Karpas-422 (cell line): ENCODE measurements at regions not wholly inside any gene's neighbourhood (a gene's known extent, or its start where the extent isn't known, plus 50 kb on each side); places are given as distances from the start of the nearest gene placed in this dataset.

Experiments
- DNase-seq: peaks from one replicate; pipeline ENCODE4 v3.0.0-alpha.2; 2015
- H2AFZ ChIP-seq: fragments of 200-600 bp; sonication (generic); 2 replicates; pipeline ENCODE4 v1.6.1; 2014; ENCODE audit warnings: antibody characterized with exemption, low read length, mixed read lengths
- H3K27ac ChIP-seq: fragments of 200-600 bp; sonication (generic); 2 replicates; pipeline ENCODE4 v1.5.1; 2014; ENCODE audit warnings: mild to moderate bottlenecking, low read length, moderate library complexity
- H3K27me3 ChIP-seq: fragments of 200-600 bp; sonication (generic); 2 replicates; pipeline ENCODE4 v1.6.1; 2014; ENCODE audit warnings: low read length, mixed read lengths
- H3K36me3 ChIP-seq: fragments of 200-600 bp; sonication (generic); 2 replicates; pipeline ENCODE4 v1.6.1; 2014; ENCODE audit warnings: low read length, mixed read lengths; ENCODE audit not compliant: insufficient read depth
- H3K4me1 ChIP-seq: fragments of 200-600 bp; sonication (generic); 2 replicates; pipeline ENCODE4 v1.6.1; 2014; ENCODE audit warnings: mild to moderate bottlenecking, low read length, mixed read lengths
- H3K4me2 ChIP-seq: fragments of 200-600 bp; sonication (generic); 2 replicates; pipeline ENCODE4 v1.6.1; 2014; ENCODE audit warnings: low read length, low read depth, mild to moderate bottlenecking; ENCODE audit not compliant: poor library complexity, severe bottlenecking
- H3K4me3 ChIP-seq: fragments of 200-600 bp; sonication (generic); 2 replicates; pipeline ENCODE4 v1.5.1; 2014; ENCODE audit warnings: mild to moderate bottlenecking, antibody characterized with exemption, low read length, mixed read lengths
- H3K79me2 ChIP-seq: fragments of 200-600 bp; sonication (generic); 2 replicates; pipeline ENCODE4 v1.6.1; 2014; ENCODE audit warnings: mild to moderate bottlenecking, low read length, mixed read lengths
- H3K9ac ChIP-seq: fragments of 200-600 bp; sonication (generic); 2 replicates; pipeline ENCODE4 v1.6.0; 2014; ENCODE audit warnings: low read length
- H3K9me2 ChIP-seq: fragments of 200-600 bp; sonication (generic), shearing (Covaris generic); replicated peaks from 2 replicates; pipeline ENCODE4 v1.6.0; 2014; ENCODE audit warnings: mild to moderate bottlenecking, low read length, moderate library complexity; ENCODE audit not compliant: insufficient read depth
- H3K9me3 ChIP-seq: fragments of 300-700, 200-600 bp; sonication (generic); 2 replicates; pipeline ENCODE4 v1.6.1; 2014; ENCODE audit warnings: low read length, mixed read lengths
- H4K20me1 ChIP-seq: fragments of 200-600 bp; sonication (generic); 2 replicates; pipeline ENCODE4 v1.6.1; 2014; ENCODE audit warnings: mild to moderate bottlenecking, antibody characterized with exemption, low read length, low read depth; ENCODE audit not compliant: insufficient read depth

GRCh38 chr2:116141891-116142474 lies 1672.5 kb upstream of the DDX18 start:
- Histone ChIP-seq H3K27me3 (no peaks in the 10 kb centered on the region), H3K79me2 (no peaks in the 10 kb centered on the region), H3K9ac (no peak overlapping the region), H3K4me2 (no peak overlapping the region), H3K4me3 (no peak overlapping the region), H3K36me3 (no peaks in the 10 kb centered on the region), H3K4me1 (no peaks in the 10 kb centered on the region), H3K9me2 (no peaks in the 10 kb centered on the region), H3K9me3 (peaks cover 6% of the 10 kb centered on the region; the same call in 1 of the 2 replicates), H4K20me1 (no peaks in the 10 kb centered on the region), H3K27ac (no peak overlapping the region), H2AFZ (no peak overlapping the region)
- no peak for DNase-seq

- Histone ChIP-seq H3K4me2 (no peak overlapping the region), H3K36me3 (no peaks in the 10 kb centered on the region), H3K9me3 (0 out of 2 replicates have a peak, but pooled peaks cover 1% of the 10 kb centered on the region), H3K27ac (no peak overlapping the region), H3K4me3 (no peak overlapping the region), H3K9ac (no peak overlapping the region), H2AFZ (no peak overlapping the region), H3K79me2 (no peaks in the 10 kb centered on the region), H3K27me3 (no peaks in the 10 kb centered on the region), H4K20me1 (no peaks in the 10 kb centered on the region), H3K4me1 (no peaks in the 10 kb centered on the region), H3K9me2 (no peaks in the 10 kb centered on the region)
- DNase-seq = no peak
Observed at GRCh38 chr2:116142644-116143227, 1671.8 kb upstream of the DDX18 start.

GRCh38 chr2:116145031-116145430 lies 1669.5 kb upstream of the DDX18 start:
- no peak overlapping the region for H3K27ac ChIP-seq
- no peak overlapping the region for H3K4me3 ChIP-seq
- no peak overlapping the region for H3K4me2 ChIP-seq
- no peaks in the 10 kb centered on the region for H4K20me1 ChIP-seq
- H3K27me3 ChIP-seq = no peaks in the 10 kb centered on the region
- no peaks in the 10 kb centered on the region for H3K9me3 ChIP-seq
- no peaks in the 10 kb centered on the region for H3K9me2 ChIP-seq
- H3K4me1 ChIP-seq = no peaks in the 10 kb centered on the region
- no peaks in the 10 kb centered on the region for H3K79me2 ChIP-seq
- no peak overlapping the region for H2AFZ ChIP-seq
- H3K9ac ChIP-seq = no peak overlapping the region
- no peaks in the 10 kb centered on the region for H3K36me3 ChIP-seq
- no peak for DNase-seq

GRCh38 chr2:116148361-116148760 lies 1666.1 kb upstream of the DDX18 start:
- H3K4me1 ChIP-seq = no peaks in the 10 kb centered on the region
- no peak overlapping the region for H3K9ac ChIP-seq
- no peak overlapping the region for H3K4me2 ChIP-seq
- no peaks in the 10 kb centered on the region for H4K20me1 ChIP-seq
- H3K36me3 ChIP-seq = no peaks in the 10 kb centered on the region
- no peak overlapping the region for H2AFZ ChIP-seq
- DNase-seq = no peak
- H3K9me2 ChIP-seq = no peaks in the 10 kb centered on the region
- no peak overlapping the region for H3K4me3 ChIP-seq
- no peak overlapping the region for H3K27ac ChIP-seq
- peaks cover 9% of the 10 kb centered on the region; the same call in 1 of the 2 replicates for H3K9me3 ChIP-seq
- no peaks in the 10 kb centered on the region for H3K79me2 ChIP-seq
- H3K27me3 ChIP-seq = no peaks in the 10 kb centered on the region

- no peaks in the 10 kb centered on the region for H3K4me1 ChIP-seq
- no peak for DNase-seq
- no peak overlapping the region for H2AFZ ChIP-seq
- no peaks in the 10 kb centered on the region for H3K36me3 ChIP-seq
- H4K20me1 ChIP-seq = no peaks in the 10 kb centered on the region
- H3K9me2 ChIP-seq = no peaks in the 10 kb centered on the region
- no peak overlapping the region for H3K9ac ChIP-seq
- H3K4me3 ChIP-seq = no peak overlapping the region
- H3K27me3 ChIP-seq = no peaks in the 10 kb centered on the region
- H3K4me2 ChIP-seq = no peak overlapping the region
- H3K9me3 ChIP-seq = peaks cover 22% of the 10 kb centered on the region
- no peak overlapping the region for H3K27ac ChIP-seq
- no peaks in the 10 kb centered on the region for H3K79me2 ChIP-seq
Observed at GRCh38 chr2:116153729-116154128, 1660.8 kb upstream of the DDX18 start.

- Histone ChIP-seq H3K9me3 (peaks cover 19% of the 10 kb centered on the region), H3K4me3 (no peak overlapping the region), H3K4me1 (no peaks in the 10 kb centered on the region), H3K4me2 (no peak overlapping the region), H3K36me3 (no peaks in the 10 kb centered on the region), H3K27me3 (no peaks in the 10 kb centered on the region), H4K20me1 (no peaks in the 10 kb centered on the region), H3K9me2 (no peaks in the 10 kb centered on the region), H2AFZ (no peak overlapping the region), H3K27ac (no peak overlapping the region), H3K79me2 (no peaks in the 10 kb centered on the region), H3K9ac (no peak overlapping the region)
- no peak for DNase-seq
Observed at GRCh38 chr2:116160657-116161056, 1653.8 kb upstream of the DDX18 start.

GRCh38 chr2:116162395-116162794 lies 1652.1 kb upstream of the DDX18 start:
- Histone ChIP-seq H3K27ac (no peak overlapping the region), H4K20me1 (no peaks in the 10 kb centered on the region), H3K9me2 (no peaks in the 10 kb centered on the region), H3K36me3 (no peaks in the 10 kb centered on the region), H3K4me2 (no peak overlapping the region), H3K4me3 (no peak overlapping the region), H3K4me1 (no peaks in the 10 kb centered on the region), H2AFZ (no peak overlapping the region), H3K27me3 (no peaks in the 10 kb centered on the region), H3K9ac (no peak overlapping the region), H3K9me3 (peaks cover 10% of the 10 kb centered on the region), H3K79me2 (no peaks in the 10 kb centered on the region)
- no peak for DNase-seq

GRCh38 chr2:116167107-116167506 lies 1647.4 kb upstream of the DDX18 start:
- no peaks in the 10 kb centered on the region for H3K9me2 ChIP-seq
- no peak overlapping the region for H3K4me2 ChIP-seq
- H3K36me3 ChIP-seq = no peaks in the 10 kb centered on the region
- DNase-seq = no peak
- no peaks in the 10 kb centered on the region for H4K20me1 ChIP-seq
- H3K9me3 ChIP-seq = peaks cover 12% of the 10 kb centered on the region
- H3K4me1 ChIP-seq = no peaks in the 10 kb centered on the region
- H3K79me2 ChIP-seq = no peaks in the 10 kb centered on the region
- no peaks in the 10 kb centered on the region for H3K27me3 ChIP-seq
- H3K27ac ChIP-seq = no peak overlapping the region
- no peak overlapping the region for H2AFZ ChIP-seq
- H3K9ac ChIP-seq = no peak overlapping the region
- no peak overlapping the region for H3K4me3 ChIP-seq
